Liver (tissue), 3 donors: ENCODE measurements at regions not wholly inside any gene's neighbourhood (a gene's known extent, or its start where the extent isn't known, plus 50 kb on each side); places are given as distances from the start of the nearest gene placed in this dataset.

Experiments used
- ATF3 ChIP-seq: IDR thresholded peaks from 2 replicates; pipeline ENCODE4 v1.6.1; 2016; ENCODE audit warnings: antibody characterized with exemption
- CTCF ChIP-seq: fragments of 150-350 bp; IDR thresholded peaks from 2 replicates; pipeline ENCODE4 v1.5.1; 2017; ENCODE audit warnings: improper control_type of control experiment, low read depth, low read length; ENCODE audit not compliant: missing input control
- FOXA2 ChIP-seq: IDR thresholded peaks from 2 replicates; pipeline ENCODE4 v1.6.1; 2016; ENCODE audit warnings: antibody characterized with exemption
- GABPA ChIP-seq, 2 donors: IDR thresholded peaks in 1 of 2; conservative IDR thresholded peaks in 1 of 2; 2 replicates each; pipeline ENCODE4 v1.6.1; 2016; ENCODE audit warnings: antibody characterized with exemption in 2 of 2, mild to moderate bottlenecking in 1 of 2, moderate library complexity in 1 of 2
- JUND ChIP-seq, 2 donors: IDR thresholded peaks; 2 replicates each; pipeline ENCODE4 v1.6.1; 2016; ENCODE audit warnings: antibody characterized with exemption in 2 of 2
- MAX ChIP-seq: IDR thresholded peaks from 2 replicates; pipeline ENCODE4 v1.6.1; 2016; ENCODE audit warnings: antibody characterized with exemption
- RAD21 ChIP-seq, 2 donors: IDR thresholded peaks; 2 replicates each; pipeline ENCODE4 v1.6.1; 2016; ENCODE audit warnings: antibody characterized with exemption in 2 of 2, mild to moderate bottlenecking in 2 of 2
- REST ChIP-seq: IDR thresholded peaks from 2 replicates; pipeline ENCODE4 v1.6.1; 2016; ENCODE audit warnings: antibody characterized with exemption, mild to moderate bottlenecking
- RXRA ChIP-seq, 2 donors: IDR thresholded peaks; 2 replicates each; pipeline ENCODE4 v1.6.1; 2017 to 2018; ENCODE audit warnings: antibody characterized with exemption in 2 of 2, mild to moderate bottlenecking in 1 of 2
- TAF1 ChIP-seq: conservative IDR thresholded peaks from 2 replicates; pipeline ENCODE4 v1.6.1; 2016; ENCODE audit warnings: antibody characterized with exemption, mild to moderate bottlenecking
- donor health status: healthy.
- donor health status: healthy.

- TF ChIP-seq CTCF (no peak), GABPA (IDR thresholded peaks at IDR 0.05 in 1 of 2, conservative IDR thresholded peaks at IDR 0.05 in 1 of 2) (no peak), MAX (no peak), RXRA (IDR thresholded peaks at IDR 0.05) (no peak), FOXA2 (no peak), RAD21 (IDR thresholded peaks at IDR 0.05) (no peak), ATF3 (no peak), JUND (IDR thresholded peaks at IDR 0.05) (no peak), REST (no peak), TAF1 (no peak)
Observed at GRCh38 chr5:110050640-110051345, 361.1 kb downstream of the MAN2A1 start.
